NB4 (cell line): ENCODE measurements at regions not wholly inside any gene's neighbourhood (a gene's known extent, or its start where the extent isn't known, plus 50 kb on each side); places are given as distances from the start of the nearest gene placed in this dataset.

Experiments
- DNase-seq: peaks from one replicate; pipeline ENCODE4 v3.0.0; 2010; ENCODE audit warnings: low read depth
- H3K4me3 ChIP-seq: one replicate; pipeline ENCODE4 v1.5.1; 2011; ENCODE audit warnings: mild to moderate bottlenecking, low read depth, low read length, moderate library complexity
- CTCF ChIP-seq: IDR thresholded peaks from one replicate; pipeline ENCODE4 v1.5.1; 2012; ENCODE audit warnings: low read depth, low read length
- MYC ChIP-seq: IDR thresholded peaks from 2 replicates; pipeline ENCODE4 v1.6.1; 2011; ENCODE audit warnings: low read depth, low read length
- POLR2A ChIP-seq: IDR thresholded peaks from 2 replicates; pipeline ENCODE4 v1.6.1; 2011; ENCODE audit warnings: mild to moderate bottlenecking; ENCODE audit not compliant: insufficient read length; ENCODE audit errors: extremely low read depth
- TF ChIP-seq, protein P1 (sequence below): IDR thresholded peaks from 2 replicates; pipeline ENCODE4 v1.6.1; 2011; ENCODE audit warnings: low read depth, low read length

- DNase-seq = no peak
- no peak for TF ChIP-seq POLR2A
- no peak for TF ChIP-seq CTCF
- no peak for TF ChIP-seq MYC
- TF ChIP-seq, protein P1, sequence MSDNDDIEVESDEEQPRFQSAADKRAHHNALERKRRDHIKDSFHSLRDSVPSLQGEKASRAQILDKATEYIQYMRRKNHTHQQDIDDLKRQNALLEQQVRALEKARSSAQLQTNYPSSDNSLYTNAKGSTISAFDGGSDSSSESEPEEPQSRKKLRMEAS = no peak
- H3K4me3 ChIP-seq = no peak overlapping the region
Observed at GRCh38 chr2:164112105-164112504, 376.3 kb upstream of the FIGN start.

DNA sequence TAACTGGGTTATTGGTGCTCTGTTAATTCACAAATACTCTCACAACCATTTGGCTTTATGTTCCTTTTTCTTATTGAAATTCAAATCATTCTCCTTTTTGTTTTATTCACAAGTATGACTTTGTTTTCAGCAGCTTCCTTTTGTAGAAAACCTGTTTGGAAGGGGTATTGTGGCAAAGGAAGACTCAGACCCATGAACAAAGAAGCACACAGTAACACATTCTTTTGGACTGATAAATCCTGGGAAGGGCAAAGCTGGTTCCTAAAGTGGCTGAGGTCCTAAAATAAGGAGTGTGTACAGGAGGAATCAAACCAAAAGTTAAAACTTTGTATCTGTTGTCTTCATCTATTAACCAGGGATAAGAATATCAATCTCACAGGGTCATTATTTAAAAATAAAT lies 374.7 kb upstream of the FIGN start:
- no peak for DNase-seq
- TF ChIP-seq CTCF (no peak), POLR2A (no peak), MYC (no peak)
- TF ChIP-seq, protein P1 = no peak
- H3K4me3 ChIP-seq = no peak overlapping the region

- TF ChIP-seq CTCF = no peak
- no peak for TF ChIP-seq MYC
- no peak for TF ChIP-seq POLR2A
- TF ChIP-seq, protein P1 = no peak
- no peak overlapping the region for H3K4me3 ChIP-seq
- no peak for DNase-seq
Observed at GRCh38 chr2:164109006-164109405, 373.2 kb upstream of the FIGN start.

DNA sequence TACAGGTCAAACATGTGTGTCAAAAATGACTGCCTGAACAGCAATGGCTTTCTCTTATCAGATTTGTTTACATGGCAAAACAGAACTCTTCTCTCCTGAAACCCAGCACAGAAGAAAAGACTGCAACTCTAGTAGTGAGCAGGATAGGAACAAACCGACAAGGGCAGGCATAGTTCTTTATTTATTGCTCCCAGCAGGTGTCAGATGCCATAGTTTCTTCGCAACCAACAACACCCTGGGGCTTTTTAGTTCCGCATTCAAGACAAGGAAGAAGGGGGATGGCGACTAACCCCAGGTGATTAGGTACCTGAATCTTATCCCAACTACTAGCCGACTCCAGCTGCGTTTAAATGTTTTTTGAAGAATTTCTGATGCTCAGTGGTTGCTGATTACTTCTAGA lies 367.5 kb upstream of the FIGN start:
- no peak overlapping the region for H3K4me3 ChIP-seq
- TF ChIP-seq POLR2A (no peak), CTCF (no peak), MYC (no peak)
- TF ChIP-seq, protein P1 = no peak
- DNase-seq = no peak

DNA sequence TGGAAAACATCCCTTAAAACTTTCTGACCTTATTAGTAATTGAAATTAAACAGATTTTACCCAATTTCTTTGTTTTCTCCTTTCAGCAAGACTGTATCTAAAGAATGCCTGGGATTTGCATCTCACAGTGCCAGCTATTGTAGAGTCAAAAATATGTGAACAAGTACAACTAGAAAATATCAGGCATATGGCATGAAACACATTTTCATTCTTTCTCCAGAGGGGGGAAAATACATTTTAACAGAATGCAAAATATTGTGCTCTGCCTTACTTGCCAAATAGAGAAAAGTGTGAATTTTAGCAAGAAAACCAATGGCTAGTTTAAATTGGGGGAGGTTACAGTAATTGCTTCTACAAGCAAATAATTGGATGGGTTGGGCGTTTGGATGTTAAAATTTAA lies 366.6 kb upstream of the FIGN start:
- TF ChIP-seq CTCF (no peak), POLR2A (no peak), MYC (no peak)
- TF ChIP-seq, protein P1 = no peak
- no peak for DNase-seq
- no peak overlapping the region for H3K4me3 ChIP-seq

DNA sequence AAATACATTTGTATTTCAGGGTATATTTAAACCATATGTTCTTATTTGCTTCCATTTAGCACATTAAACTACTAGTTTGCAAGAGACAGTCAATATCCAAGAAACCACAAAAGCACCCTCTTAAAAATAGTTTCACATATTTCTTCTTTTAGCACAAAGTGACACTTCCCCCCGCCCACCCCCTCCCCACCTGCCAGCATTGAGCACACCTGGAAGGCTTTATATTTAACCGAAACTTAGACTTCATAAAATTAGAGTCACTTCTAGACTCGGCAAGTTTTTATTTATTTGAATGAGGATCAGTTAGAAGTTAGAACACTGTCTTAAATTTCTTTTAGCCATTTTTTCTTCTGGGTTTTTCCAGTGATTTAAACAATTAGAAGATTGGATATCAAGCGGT lies 355.9 kb upstream of the FIGN start:
- H3K4me3 ChIP-seq = no peak overlapping the region
- TF ChIP-seq, protein P1 = no peak
- TF ChIP-seq CTCF (no peak), MYC (no peak), POLR2A (no peak)
- DNase-seq = no peak
